ENCODE measurements at regions not wholly inside any gene's neighbourhood (a gene's known extent, or its start where the extent isn't known, plus 50 kb on each side); places are given as distances from the start of the nearest gene placed in this dataset.

DNA sequence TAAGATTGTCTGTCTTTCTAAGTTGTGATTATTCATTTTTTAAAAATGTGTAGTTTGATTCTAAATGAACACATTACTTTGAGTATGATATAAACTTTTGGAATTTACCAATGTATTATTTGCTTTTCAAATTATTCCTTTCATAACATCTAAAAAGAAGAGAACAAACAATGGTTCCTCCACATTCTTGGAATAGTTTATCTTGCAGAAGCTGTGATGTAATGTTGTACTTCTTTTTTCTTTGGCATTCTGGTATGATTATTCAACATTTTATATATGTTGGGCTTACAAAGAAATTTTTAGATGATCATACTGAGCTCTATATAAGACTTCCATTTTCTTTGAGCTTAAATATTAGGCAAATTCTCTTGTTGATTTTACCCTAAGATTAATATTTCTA is 419.2 kb downstream of the DIPK2A start:
- DNase-seq: no peak

DNA sequence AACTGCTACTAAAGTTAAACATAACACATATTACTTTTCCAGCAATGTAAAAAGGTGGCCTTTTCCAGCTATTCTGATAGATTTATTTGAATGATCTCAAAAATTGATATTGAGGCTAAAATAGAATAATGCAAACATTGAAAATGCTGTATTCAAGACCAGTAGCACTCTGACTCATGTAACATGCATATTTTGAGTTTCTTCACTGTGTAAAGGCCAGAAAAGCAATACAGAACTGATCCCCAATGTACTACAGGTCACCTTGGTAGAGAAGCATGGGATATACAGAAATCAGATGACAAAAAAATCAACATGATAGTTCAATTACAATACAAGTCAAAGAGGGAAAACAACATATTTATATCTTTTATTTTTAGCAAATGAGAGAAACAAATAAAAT is 419.6 kb downstream of the DIPK2A start:
- DNase-seq: no peak

DNA sequence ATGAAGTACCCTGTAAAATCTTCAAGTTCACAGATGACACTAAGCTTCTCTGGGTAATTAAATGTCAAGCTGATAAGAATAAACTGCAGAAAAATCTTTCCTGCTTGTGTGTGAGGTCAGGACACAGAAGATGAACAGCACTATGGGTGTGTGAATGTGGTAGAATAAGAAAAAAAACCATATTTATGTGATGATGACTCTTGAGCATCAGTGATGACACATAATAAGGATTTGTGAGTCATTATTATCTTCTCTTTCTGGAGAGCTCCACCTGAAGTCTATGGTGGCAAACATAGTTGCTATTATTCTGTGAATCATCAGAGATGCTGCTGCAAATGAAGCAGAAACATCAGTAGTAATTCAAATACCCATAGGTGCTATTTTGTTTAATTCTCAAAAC is 422.4 kb downstream of the DIPK2A start:
- DNase-seq: no peak

DNA sequence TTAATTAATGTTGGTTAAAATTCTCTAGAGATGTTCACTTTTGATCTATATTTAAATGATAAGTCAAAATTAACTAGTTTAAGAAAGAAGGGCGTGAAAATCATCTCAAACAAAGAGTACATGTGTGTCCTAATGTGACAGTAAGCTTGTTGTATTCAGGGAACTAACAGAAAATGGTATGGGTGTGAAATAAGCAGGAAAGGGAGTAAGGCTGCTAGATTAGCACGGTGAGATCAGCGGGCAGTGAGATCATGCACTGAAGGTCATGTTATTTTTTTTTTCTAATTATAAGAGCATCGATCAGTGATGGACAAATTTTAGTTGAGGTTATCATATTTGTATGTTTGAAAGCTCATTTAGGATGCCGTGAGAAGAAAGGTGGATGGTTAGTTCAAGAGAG is 430.8 kb downstream of the DIPK2A start:
- no peak for DNase-seq

DNA sequence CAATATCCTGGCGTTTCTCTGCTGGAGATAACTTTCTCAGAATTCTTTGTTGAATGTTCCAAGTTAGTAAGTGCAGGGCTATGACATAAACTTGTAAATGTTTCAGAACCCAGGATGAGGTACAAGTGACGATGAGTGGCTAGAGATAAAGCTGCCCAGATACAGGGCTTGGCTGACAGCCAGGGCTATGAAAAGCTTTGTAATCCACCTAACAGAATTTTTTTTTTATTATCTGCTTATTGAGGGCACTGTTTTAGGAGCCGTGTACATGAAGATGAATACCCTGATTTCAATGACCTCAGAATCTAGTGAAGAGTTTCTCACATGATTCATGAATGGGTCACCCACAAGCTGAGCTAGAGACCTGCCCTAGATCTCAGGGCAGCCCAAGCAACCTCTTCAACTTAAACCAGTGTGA is 431.4 kb downstream of the DIPK2A start:
- no peak for DNase-seq

DNA sequence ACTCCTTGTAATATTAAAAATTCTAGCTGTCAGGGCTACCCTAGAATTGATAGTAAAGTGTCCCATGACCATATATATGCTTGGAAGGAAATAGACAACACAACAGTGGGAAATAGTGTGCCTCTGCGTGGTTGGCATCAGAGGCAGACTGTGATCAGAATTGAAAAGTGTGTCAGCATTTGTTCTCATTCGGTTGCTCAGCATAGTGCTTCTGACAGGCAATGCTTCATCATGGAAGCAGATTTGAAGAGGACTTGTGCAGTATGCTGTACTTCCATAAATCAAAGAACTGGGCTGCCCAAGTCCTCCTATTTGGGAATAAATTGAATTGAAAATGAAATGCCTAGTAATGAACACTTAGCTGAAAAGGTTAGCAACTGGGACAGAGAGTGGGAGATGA is 435.7 kb downstream of the DIPK2A start:
- DNase-seq: no peak

DNA sequence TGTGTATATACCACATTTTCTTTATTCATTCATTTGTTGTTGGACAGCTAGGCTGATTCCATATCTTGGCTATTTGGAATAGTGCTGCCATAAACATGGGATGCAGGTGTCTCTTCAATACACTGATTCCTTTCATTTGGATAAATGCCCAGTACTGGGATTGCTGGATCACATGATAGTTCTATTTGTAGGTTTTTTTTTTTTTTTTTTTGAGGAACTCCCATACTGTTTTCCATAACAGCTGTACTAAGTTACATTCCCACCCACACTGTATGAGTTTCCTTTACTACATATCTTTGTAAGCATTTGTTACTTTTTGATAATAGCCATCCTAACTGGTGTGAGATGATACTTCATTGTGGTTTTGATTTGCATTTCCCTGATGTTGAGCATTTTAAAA is 437.7 kb downstream of the DIPK2A start:
- DNase-seq: no peak

DNA sequence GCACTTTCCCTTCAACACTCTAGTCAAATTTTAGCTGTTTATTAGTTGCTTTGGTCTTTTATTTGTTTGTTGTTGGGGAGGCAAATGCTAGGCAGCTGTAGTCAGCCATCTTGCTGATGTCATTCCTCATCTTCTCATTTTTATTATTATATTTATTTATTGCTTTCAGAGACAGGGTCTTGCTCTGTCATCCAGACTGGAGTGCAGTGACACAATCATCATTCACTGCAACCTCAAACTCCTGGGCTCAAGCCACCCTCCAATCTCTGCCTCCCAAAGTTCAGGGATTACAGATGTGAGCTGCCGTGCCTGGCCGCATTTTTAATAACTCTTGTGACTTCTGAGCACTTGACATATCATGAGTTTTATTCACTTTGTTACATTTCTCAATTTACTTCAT is 441.4 kb downstream of the DIPK2A start:
- no peak for DNase-seq

DNA sequence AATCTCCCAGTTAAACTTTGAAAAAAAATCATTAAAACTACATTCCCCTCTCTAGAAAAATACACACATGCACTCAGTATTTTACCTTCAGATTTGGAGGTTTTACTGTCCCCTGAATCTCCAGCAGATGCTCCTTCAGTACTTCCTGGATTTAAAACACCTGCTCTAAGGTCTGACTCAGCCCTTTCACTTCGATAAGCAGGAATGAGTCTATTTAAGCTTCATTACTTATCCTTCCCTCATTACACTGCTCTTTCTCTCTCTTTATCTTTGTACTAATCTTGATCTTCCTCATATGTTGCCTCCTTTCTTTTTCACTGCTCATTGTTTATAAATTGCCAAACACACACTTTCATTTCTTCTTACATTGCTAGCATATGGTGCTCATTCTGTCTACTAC is 443.9 kb downstream of the DIPK2A start:
- DNase-seq: no peak

DNA sequence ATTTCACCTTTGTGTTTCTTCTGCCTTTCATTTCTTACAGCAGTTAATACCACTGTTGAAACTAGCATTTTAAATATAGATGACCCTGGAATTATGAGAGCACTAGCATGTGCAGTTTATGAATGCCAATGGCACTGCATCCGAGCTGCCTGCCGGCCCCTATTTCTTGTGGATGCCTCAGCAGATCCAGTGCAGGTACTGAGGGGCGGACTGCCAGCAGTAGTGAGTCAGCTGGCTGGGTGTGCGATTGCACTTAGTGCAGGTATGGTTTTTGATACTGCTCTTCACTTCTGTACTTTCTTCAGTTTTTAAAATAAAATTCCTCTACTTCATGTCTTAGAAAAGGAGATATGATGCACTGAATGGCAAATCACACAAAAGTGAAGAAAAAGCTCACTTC is 453.0 kb downstream of the DIPK2A start:
- DNase-seq: no peak

DNA sequence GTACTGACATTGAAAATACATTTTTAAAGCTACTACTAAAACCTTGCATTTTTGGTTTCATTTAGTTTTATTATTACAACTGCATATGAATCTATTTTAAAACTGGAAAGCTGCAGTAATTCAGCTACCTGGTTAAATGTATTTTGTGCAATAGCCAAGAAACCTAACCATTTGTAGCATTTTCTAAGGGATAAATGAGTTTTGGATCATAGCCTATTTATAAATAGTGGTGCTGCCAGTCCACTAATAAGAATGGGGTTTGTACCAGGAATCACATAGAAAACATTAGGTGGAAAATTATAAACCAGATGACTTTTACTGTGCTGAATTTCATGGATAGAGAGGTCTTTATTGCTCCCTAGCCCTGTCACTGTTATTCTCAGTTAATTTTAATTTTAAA is 454.7 kb downstream of the DIPK2A start:
- DNase-seq: no peak

DNA sequence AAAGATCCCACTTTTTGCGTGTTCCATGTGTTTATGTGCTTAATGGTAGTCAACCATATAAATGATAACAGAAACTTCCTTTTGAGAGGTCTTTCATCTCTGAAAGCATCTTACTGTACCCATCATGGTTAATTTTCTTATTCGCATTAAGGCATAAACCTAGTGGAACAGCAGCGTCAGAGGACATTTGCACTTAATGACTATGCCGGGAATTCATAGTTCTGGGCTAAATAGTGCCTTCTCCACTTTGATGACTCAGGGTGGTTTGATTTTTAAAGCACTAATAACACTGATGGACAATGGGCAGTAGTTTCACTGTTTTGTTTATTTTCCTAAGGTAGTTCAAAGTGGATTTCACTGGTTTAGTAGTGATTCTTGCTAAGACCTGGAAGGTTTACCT is 455.3 kb downstream of the DIPK2A start:
- DNase-seq: no peak

DNA sequence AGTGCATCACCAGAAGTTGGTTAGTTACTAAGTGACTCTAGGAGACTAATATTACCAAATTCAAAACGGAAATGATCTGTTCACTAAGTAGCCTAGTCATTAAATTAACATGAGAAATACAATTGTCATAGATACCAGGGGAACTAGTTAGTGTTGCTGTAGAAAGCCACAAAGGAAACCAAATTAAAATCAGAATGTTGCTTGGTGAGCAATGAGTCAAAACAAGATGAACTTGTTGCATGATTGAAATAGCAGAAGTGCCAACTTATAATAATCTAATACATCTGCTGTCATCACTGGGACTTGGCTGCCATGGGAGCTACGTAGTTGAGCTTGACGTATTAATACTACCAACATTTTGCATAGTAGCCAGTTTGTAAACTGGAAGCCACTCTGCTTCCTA is 458.1 kb downstream of the DIPK2A start:
- DNase-seq: no peak

DNA sequence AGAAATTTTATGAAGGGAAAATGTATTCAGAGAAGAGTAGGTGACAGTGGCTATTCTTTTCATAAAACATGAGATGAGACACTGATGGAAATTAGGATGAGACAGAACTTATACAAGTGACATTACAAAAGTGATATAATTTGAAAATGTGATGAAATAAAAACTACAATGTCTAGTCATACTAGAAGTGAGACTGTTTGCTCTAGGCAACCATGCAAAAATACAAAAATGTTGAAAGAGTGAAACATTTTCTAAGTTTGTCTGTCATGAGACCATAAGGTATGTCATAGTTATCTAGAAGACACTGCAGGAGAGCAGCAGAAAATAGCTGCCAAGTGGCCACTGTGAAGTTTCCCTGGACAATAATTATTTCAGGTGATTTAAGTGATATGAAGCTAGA is 459.5 kb downstream of the DIPK2A start:
- no peak for DNase-seq

DNA sequence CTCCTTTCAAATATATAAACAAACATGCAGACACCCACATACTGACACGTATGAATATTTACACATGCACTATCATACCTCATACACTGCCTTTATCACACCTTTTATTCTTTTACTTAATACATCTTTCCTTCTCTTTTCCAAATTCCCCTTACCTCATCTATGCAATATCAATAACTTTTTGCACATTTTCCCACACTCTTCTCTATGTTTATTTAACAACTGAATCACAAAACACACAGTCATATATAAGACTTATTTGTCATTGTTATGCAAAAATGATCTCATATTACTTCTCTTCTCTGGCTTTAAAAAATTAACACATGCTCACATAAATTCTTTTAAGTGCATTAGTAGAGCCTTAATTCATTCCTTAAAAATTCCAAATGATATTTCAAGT is 461.4 kb downstream of the DIPK2A start:
- no peak for DNase-seq

DNA sequence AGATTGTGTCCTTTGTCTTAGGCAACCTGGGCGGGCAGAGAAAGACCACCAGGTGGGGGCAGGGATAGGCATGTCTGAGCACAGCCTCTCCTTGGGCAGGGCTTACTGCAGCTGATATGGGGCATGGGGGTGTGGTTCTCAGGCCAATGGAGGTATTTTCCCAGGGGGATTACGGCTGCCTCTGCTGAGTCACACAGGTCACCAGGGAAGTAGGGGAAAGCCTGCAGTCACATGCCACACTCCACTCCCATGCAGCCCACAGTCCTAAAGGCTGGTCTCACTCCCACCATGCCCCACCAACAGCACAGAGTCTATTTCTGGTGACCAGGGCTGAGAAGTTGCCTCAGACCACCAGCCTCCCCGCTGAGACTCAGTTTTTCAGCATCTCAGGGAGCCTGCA is 466.4 kb downstream of the DIPK2A start:
- no peak for DNase-seq

DNA sequence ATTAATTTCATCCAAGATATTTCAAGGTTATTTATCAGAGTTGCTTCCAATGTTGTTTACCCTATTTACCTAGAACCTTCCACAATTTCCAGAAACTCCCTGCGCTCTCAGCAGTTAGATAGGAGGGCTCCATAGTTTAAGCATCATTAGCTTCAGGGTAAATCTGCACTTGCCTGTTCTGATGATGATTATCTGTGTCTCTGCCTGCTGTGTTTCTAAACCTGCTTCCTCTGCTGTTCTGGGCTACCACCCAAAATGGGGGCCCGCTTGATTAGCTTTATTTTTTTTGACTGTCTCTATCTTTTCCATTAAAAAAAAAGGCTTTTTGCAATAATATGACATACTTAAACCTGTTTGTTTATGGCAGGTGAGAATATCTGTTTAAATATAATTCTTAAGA is 472.4 kb downstream of the DIPK2A start:
- DNase-seq: no peak

DNA sequence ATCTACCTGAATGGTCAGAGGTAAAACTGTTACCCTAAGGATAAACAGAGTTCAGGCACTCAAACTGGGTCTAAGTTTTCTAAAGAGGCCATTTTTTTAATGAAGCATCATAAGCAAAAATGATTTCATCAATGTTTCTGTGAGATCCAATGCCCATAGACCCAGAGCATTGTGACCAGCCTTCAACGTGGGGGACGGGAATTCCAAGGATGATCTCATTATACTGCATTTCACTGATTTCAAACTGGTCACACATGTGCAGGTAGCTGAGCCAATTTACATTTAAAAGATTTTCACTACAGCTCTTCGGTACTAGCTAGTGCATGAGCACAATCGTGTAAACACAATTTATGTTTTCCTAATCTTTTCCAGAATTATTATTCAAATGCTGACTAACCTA is 472.9 kb downstream of the DIPK2A start:
- no peak for DNase-seq

DNA sequence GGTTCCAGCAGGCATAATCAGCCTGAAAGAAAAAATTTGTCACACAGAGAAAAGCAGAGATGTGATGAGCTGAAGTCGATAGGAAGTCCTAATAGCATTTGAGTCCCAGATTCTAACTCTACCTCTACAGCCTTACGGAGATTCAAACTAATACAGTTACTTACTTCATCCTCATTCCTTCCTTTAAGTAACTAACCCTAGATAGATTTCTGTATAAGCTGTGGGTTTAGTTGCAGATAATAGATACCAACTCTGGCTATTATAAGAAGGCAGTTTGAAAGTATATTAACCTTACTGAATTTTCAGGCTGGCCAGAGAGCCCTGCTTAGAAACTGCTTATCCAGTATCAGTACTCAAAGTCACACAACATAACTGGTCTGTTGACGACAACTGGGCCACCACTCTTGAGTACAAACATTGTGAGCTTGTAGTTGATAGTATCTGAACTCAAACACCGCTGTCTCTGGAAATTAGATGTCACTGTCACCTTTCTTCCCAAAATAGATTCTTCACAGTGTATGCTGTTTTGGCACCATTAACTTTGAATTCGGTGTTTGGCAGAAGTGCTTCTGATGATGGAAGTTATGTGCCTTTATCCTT is 484.3 kb downstream of the DIPK2A start:
- DNase-seq: no peak

DNA sequence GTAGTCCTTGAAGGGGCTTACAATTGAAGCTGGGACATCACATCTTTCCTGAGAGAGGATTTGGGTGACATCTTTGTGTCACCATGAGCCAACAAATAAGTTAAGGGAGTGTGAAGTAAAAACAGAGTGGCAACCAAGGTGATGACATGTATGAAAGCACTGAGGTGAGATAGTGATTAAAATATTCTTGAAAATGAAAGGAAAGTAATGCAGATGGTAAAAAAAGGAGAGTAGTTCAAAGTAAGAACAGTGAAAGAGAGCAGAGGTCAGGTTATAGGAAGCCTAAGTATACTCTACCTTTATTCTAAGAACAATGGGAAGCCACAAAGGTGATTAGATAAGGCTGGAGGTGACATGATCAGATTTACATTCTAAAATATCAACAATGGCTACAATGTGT is 486.1 kb downstream of the DIPK2A start:
- no peak for DNase-seq

DNA sequence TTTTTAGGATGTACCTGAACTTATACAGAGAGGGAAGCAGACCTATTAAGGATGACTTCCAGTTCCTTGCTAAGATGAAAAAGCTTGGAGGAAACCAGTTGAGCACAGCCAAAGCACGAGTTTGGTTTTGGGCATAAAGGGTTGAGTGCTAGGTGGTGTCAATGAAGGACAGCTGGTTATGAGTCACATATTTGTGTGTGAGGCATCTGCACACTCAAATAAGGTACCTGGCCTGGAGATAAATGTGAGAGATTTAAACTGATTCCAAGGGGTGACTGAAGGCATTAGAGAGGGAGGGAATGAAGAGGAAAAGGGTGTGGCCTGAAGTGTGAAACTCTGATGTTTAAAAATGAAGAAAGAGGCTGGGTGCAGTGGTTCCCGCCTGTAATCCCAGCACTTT is 486.7 kb downstream of the DIPK2A start:
- no peak for DNase-seq

DNA sequence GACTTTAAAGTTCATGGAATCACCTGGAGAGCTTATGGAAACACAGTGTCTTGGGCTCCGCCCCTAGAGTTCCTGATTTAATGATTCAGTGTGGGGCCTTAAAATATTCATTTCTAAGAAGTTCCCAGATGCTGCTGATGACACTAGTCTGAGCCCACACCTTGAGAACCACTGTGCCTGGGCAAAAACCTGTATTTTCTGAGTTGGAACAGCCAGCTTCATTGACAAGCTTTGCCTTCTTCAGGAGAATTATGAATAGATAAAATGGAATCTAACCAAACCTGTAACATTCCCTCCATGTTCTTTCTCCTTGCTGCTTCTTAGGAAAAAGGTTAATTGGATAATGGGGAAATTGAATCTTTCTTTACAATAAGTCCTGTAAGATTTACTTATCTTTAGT is 490.7 kb downstream of the DIPK2A start:
- no peak for DNase-seq

DNA sequence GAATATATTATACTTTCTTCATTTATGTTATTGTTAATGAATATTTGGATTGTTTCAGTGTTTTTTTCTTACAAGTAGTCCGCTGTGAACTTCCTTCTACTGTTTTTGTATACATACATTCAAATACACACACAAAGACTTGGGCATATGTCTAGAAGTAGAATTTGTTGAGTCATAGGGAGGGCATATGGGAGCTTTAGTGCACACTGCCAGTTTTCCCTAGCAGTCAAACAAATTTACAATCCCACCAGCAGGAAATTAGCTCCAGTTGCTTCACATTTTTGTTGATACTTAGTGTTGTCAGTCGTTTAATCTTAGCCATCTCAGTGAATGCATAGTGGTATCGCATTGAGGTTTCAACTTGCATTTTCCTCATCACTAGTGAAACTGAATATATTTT is 492.3 kb downstream of the DIPK2A start:
- no peak for DNase-seq

DNA sequence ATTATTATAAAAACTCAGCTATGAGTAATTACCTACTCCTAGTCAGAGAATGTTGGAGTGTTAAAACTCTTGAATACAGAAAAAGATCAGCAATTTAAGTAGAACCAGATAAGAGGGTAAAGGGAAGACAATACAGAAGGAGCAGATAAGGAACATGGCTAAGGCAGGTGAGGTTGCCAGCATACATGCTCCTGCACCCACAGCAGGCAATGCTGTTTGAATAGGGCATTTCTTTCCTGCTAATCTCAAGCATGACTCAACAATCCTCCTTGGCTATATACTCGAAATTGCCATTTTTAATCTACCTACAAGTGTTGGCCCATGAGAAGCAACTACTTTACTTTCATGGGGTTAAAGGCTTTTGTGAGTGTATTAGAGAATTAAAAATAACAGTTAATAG is 494.5 kb downstream of the DIPK2A start:
- DNase-seq: no peak

DNA sequence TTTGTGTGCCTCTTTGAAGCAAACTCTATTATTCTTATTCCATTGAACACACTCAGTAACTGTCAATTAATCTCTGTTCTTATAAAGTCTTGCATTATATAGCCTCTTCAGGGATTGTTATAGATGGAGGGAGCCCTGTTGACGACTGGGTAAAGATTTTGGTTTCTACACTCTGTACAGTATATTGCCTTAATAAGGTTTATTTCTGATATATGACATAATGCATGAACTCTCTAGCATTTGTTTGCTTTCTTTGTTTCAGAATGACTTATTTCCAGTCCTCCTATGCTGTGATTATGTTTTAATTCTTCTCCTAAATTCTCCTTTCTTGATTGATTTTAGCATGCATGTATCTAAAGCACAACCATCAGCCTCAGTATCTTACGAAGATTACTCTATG is 494.9 kb downstream of the DIPK2A start:
- DNase-seq: no peak

DNA sequence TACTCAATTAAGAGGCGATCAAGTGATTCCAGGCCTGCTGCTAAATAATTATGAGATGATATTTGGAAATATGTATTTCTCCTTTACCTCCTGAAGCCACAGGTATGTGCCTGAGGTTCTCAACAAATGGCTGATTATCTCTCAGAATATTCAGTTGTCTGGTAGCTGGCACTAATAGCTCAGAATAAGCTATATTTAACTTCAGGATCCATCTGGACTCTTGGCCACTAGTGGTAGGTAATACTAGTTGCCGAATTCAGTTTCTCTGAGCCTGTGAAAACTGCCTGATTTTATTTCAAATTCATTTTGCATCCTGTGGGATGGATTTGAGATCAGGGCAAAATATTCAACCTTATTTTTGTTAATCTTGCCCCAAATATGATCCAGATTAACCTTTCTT is 499.0 kb downstream of the DIPK2A start:
- no peak for DNase-seq

Measured in AML-193 (cell line).